Activated T-cell treated with anti-CD3 and anti-CD28 coated beads, Interleukin-2, amount 50 U/mL, for 24 hours (primary cell): ENCODE measurements at regions not wholly inside any gene's neighbourhood (a gene's known extent, or its start where the extent isn't known, plus 50 kb on each side); places are given as distances from the start of the nearest gene placed in this dataset.
"Not testable (repeated sequence)": the region's sequence is repeated elsewhere in the genome, so short reads cannot be mapped to it uniquely, and the experiment has no call there.

Experiments used
- DNase-seq: peaks from one replicate; pipeline ENCODE4 v3.0.0-alpha.2; 2020
- H3K27ac Mint-ChIP-seq: 2 replicates; pipeline ENCODE4 v1.8.0; 2020; ENCODE audit warnings: mild to moderate bottlenecking, mixed read lengths
- H3K27me3 Mint-ChIP-seq: 2 replicates; pipeline ENCODE4 v1.8.0; 2020; ENCODE audit warnings: mixed read lengths
- H3K36me3 Mint-ChIP-seq: 2 replicates; pipeline ENCODE4 v1.8.0; 2020; ENCODE audit warnings: low read depth, mixed read lengths
- H3K4me1 Mint-ChIP-seq: 2 replicates; pipeline ENCODE4 v1.8.0; 2020; ENCODE audit warnings: low read depth, mixed read lengths
- H3K4me3 Mint-ChIP-seq: 2 replicates; pipeline ENCODE4 v1.8.0; 2020; ENCODE audit warnings: mild to moderate bottlenecking, moderate library complexity, mixed read lengths
- H3K9me3 Mint-ChIP-seq: 2 replicates; pipeline ENCODE4 v1.8.0; 2020; ENCODE audit warnings: mixed read lengths

- no peaks in the 10 kb centered on the region for H3K36me3 Mint-ChIP-seq
- peaks cover 10% of the 10 kb centered on the region for H3K27me3 Mint-ChIP-seq
- no peaks in the 10 kb centered on the region for H3K9me3 Mint-ChIP-seq
- no peak for DNase-seq
- no peak overlapping the region for H3K4me3 Mint-ChIP-seq
- H3K27ac Mint-ChIP-seq = no peak overlapping the region
- peaks cover 11% of the 10 kb centered on the region for H3K4me1 Mint-ChIP-seq
These were observed 169.9 kb downstream of the S1PR1 start for GRCh38 chr1:101406681-101407080.

- Mint-ChIP-seq H3K4me3 (no peak overlapping the region), H3K27ac (no peak overlapping the region), H3K4me1 (peaks cover 11% of the 10 kb centered on the region), H3K36me3 (no peaks in the 10 kb centered on the region), H3K27me3 (peaks cover 12% of the 10 kb centered on the region), H3K9me3 (no peaks in the 10 kb centered on the region)
- DNase-seq = no peak
These were observed 170.8 kb downstream of the S1PR1 start for GRCh38 chr1:101407505-101408211.

GRCh38 chr1:101408212-101409042 is 171.6 kb downstream of the S1PR1 start:
- H3K4me1 Mint-ChIP-seq = peaks cover 11% of the 10 kb centered on the region
- no peak overlapping the region for H3K27ac Mint-ChIP-seq
- peaks cover 20% of the 10 kb centered on the region for H3K27me3 Mint-ChIP-seq
- no peaks in the 10 kb centered on the region for H3K36me3 Mint-ChIP-seq
- no peak overlapping the region for H3K4me3 Mint-ChIP-seq
- DNase-seq = no peak
- H3K9me3 Mint-ChIP-seq = no peaks in the 10 kb centered on the region

- no peak overlapping the region for H3K4me3 Mint-ChIP-seq
- H3K27me3 Mint-ChIP-seq = peaks cover 20% of the 10 kb centered on the region
- no peak for DNase-seq
- H3K36me3 Mint-ChIP-seq = no peaks in the 10 kb centered on the region
- no peak overlapping the region for H3K27ac Mint-ChIP-seq
- H3K4me1 Mint-ChIP-seq = peaks cover 11% of the 10 kb centered on the region
- no peaks in the 10 kb centered on the region for H3K9me3 Mint-ChIP-seq
These were observed 172.3 kb downstream of the S1PR1 start for GRCh38 chr1:101409102-101409501.

- H3K27me3 Mint-ChIP-seq = peaks cover 20% of the 10 kb centered on the region
- no peaks in the 10 kb centered on the region for H3K36me3 Mint-ChIP-seq
- DNase-seq = no peak
- H3K4me1 Mint-ChIP-seq = peaks cover 11% of the 10 kb centered on the region
- no peak overlapping the region for H3K4me3 Mint-ChIP-seq
- no peaks in the 10 kb centered on the region for H3K9me3 Mint-ChIP-seq
- no peak overlapping the region for H3K27ac Mint-ChIP-seq
These were observed 173.4 kb downstream of the S1PR1 start for GRCh38 chr1:101410048-101410878.

GRCh38 chr1:101420406-101420805 is 183.6 kb downstream of the S1PR1 start:
- Mint-ChIP-seq H3K4me3 (no peak overlapping the region), H3K9me3 (peaks cover 3% of the 10 kb centered on the region), H3K36me3 (no peaks in the 10 kb centered on the region), H3K4me1 (no peaks in the 10 kb centered on the region), H3K27ac (no peak overlapping the region), H3K27me3 (no peaks in the 10 kb centered on the region)
- no peak for DNase-seq

- DNase-seq, H3K27ac Mint-ChIP-seq, H3K36me3 Mint-ChIP-seq, H3K27me3 Mint-ChIP-seq, H3K4me1 Mint-ChIP-seq, H3K9me3 Mint-ChIP-seq, H3K4me3 Mint-ChIP-seq: not testable (repeated sequence)
These were observed 191.3 kb downstream of the S1PR1 start for GRCh38 chr1:101428083-101428482.

GRCh38 chr1:101428562-101428961 is 191.7 kb downstream of the S1PR1 start:
- H3K36me3 Mint-ChIP-seq = no peaks in the 10 kb centered on the region
- H3K9me3 Mint-ChIP-seq = peaks cover under 1% of the 10 kb centered on the region
- no peaks in the 10 kb centered on the region for H3K4me1 Mint-ChIP-seq
- no peak overlapping the region for H3K4me3 Mint-ChIP-seq
- H3K27me3 Mint-ChIP-seq = no peaks in the 10 kb centered on the region
- no peak for DNase-seq
- H3K27ac Mint-ChIP-seq = no peak overlapping the region

- no peak overlapping the region for H3K4me3 Mint-ChIP-seq
- H3K27me3 Mint-ChIP-seq = no peaks in the 10 kb centered on the region
- H3K9me3 Mint-ChIP-seq = no peaks in the 10 kb centered on the region
- no peaks in the 10 kb centered on the region for H3K36me3 Mint-ChIP-seq
- no peak for DNase-seq
- peaks cover 7% of the 10 kb centered on the region for H3K4me1 Mint-ChIP-seq
- H3K27ac Mint-ChIP-seq = no peak overlapping the region
These were observed 195.2 kb downstream of the S1PR1 start for GRCh38 chr1:101431956-101432510.

- peaks cover 7% of the 10 kb centered on the region for H3K4me1 Mint-ChIP-seq
- H3K36me3 Mint-ChIP-seq = no peaks in the 10 kb centered on the region
- H3K27me3 Mint-ChIP-seq = peaks cover 6% of the 10 kb centered on the region
- no peak for DNase-seq
- no peak overlapping the region for H3K4me3 Mint-ChIP-seq
- H3K27ac Mint-ChIP-seq = no peak overlapping the region
- H3K9me3 Mint-ChIP-seq = no peaks in the 10 kb centered on the region
These were observed 199.2 kb downstream of the S1PR1 start for GRCh38 chr1:101435831-101436511.

GRCh38 chr1:101437800-101438199 is 201.0 kb downstream of the S1PR1 start:
- H3K36me3 Mint-ChIP-seq = no peaks in the 10 kb centered on the region
- H3K27me3 Mint-ChIP-seq = peaks cover 6% of the 10 kb centered on the region
- peaks cover 7% of the 10 kb centered on the region for H3K4me1 Mint-ChIP-seq
- H3K27ac Mint-ChIP-seq = no peak overlapping the region
- DNase-seq = no peak
- no peaks in the 10 kb centered on the region for H3K9me3 Mint-ChIP-seq
- H3K4me3 Mint-ChIP-seq = no peak overlapping the region

- no peaks in the 10 kb centered on the region for H3K9me3 Mint-ChIP-seq
- peaks cover 7% of the 10 kb centered on the region for H3K4me1 Mint-ChIP-seq
- H3K27me3 Mint-ChIP-seq = peaks cover 6% of the 10 kb centered on the region
- H3K4me3 Mint-ChIP-seq = no peak overlapping the region
- H3K27ac Mint-ChIP-seq = no peak overlapping the region
- no peak for DNase-seq
- H3K36me3 Mint-ChIP-seq = no peaks in the 10 kb centered on the region
These were observed 201.5 kb downstream of the S1PR1 start for GRCh38 chr1:101438359-101438758.

GRCh38 chr1:101440485-101440884 is 203.7 kb downstream of the S1PR1 start:
- DNase-seq = no peak
- Mint-ChIP-seq H3K4me3 (no peak overlapping the region), H3K36me3 (no peaks in the 10 kb centered on the region), H3K27me3 (peaks cover 6% of the 10 kb centered on the region), H3K9me3 (no peaks in the 10 kb centered on the region), H3K4me1 (peaks cover 7% of the 10 kb centered on the region), H3K27ac (no peak overlapping the region)

- Mint-ChIP-seq H3K4me1 (no peaks in the 10 kb centered on the region), H3K27ac (no peak overlapping the region), H3K36me3 (no peaks in the 10 kb centered on the region), H3K9me3 (no peaks in the 10 kb centered on the region), H3K27me3 (peaks cover 18% of the 10 kb centered on the region), H3K4me3 (no peak overlapping the region)
- DNase-seq = no peak
These were observed 207.6 kb downstream of the S1PR1 start for GRCh38 chr1:101444381-101444780.
